Neutrophil (primary cell): ENCODE measurements at regions not wholly inside any gene's neighbourhood (a gene's known extent, or its start where the extent isn't known, plus 50 kb on each side); places are given as distances from the start of the nearest gene placed in this dataset.

ENCODE experiments used
- H3K27ac ChIP-seq: fragments of 200-600 bp; sonication (generic); 2 replicates; pipeline ENCODE4 v1.5.1; 2016; ENCODE audit warnings: mild to moderate bottlenecking, moderate library complexity
- H3K27me3 ChIP-seq: fragments of 200-600 bp; sonication (generic); 2 replicates; pipeline ENCODE4 v1.6.0; 2016; ENCODE audit warnings: mild to moderate bottlenecking
- H3K36me3 ChIP-seq: fragments of 200-600 bp; sonication (generic); 2 replicates; pipeline ENCODE4 v1.5.1; 2017
- H3K4me1 ChIP-seq, 2 experiments: fragments of 200-600 bp in 1 of 2; sonication (generic) in 1 of 2; 1 replicate in 1 of 2; 2 replicates in 1 of 2; pipeline versions ENCODE4 v1.5.1 to v1.6.1; 2013 to 2016; ENCODE audit warnings: low read depth in 1 of 2, low read length in 1 of 2, mild to moderate bottlenecking in 1 of 2, moderate library complexity in 1 of 2; ENCODE audit not compliant: control insufficient read depth in 1 of 2, insufficient read depth in 1 of 2
- H3K4me3 ChIP-seq, 2 experiments: fragments of 200-600 bp in 1 of 2; sonication (generic) in 1 of 2; 1 replicate in 1 of 2; 2 replicates in 1 of 2; pipeline ENCODE4 v1.5.1; 2013 to 2016; ENCODE audit warnings: low read depth in 1 of 2, low read length in 1 of 2, mild to moderate bottlenecking in 1 of 2, moderate library complexity in 1 of 2
- H3K9me3 ChIP-seq: fragments of 200-600 bp; sonication (generic); 2 replicates; pipeline ENCODE4 v1.5.1; 2016
- CTCF ChIP-seq: fragments of 200-600 bp; sonication (generic); IDR thresholded peaks from 2 replicates; pipeline ENCODE4 v1.5.1; 2016; ENCODE audit warnings: antibody characterized with exemption

- H3K36me3 ChIP-seq: no peaks in the 10 kb centered on the region
- no peak overlapping the region for H3K27ac ChIP-seq
- no peaks in the 10 kb centered on the region for H3K4me1 ChIP-seq
- no peak for TF ChIP-seq CTCF
- H3K27me3 ChIP-seq: no peaks in the 10 kb centered on the region
- no peaks in the 10 kb centered on the region for H3K9me3 ChIP-seq
- no peak overlapping the region for H3K4me3 ChIP-seq
Observed at GRCh38 chr15:35139822-35140221, 54.7 kb upstream of the NANOGP8 start.

- Histone ChIP-seq H3K36me3 (no peaks in the 10 kb centered on the region), H3K4me3 (no peak overlapping the region), H3K27me3 (no peaks in the 10 kb centered on the region), H3K9me3 (no peaks in the 10 kb centered on the region), H3K4me1 (no peaks in the 10 kb centered on the region), H3K27ac (no peak overlapping the region)
- no peak for TF ChIP-seq CTCF
Observed at GRCh38 chr15:35137190-35137574, 52.1 kb upstream of the NANOGP8 start.

GRCh38 chr15:35136321-35137189, 51.5 kb upstream of the NANOGP8 start:
- Histone ChIP-seq H3K4me1 (no peaks in the 10 kb centered on the region), H3K27me3 (no peaks in the 10 kb centered on the region), H3K36me3 (no peaks in the 10 kb centered on the region), H3K27ac (no peak overlapping the region), H3K9me3 (no peaks in the 10 kb centered on the region), H3K4me3 (no peak overlapping the region)
- no peak for TF ChIP-seq CTCF
